Esophagus muscularis mucosa (tissue), 4 donors: ENCODE measurements at regions not wholly inside any gene's neighbourhood (a gene's known extent, or its start where the extent isn't known, plus 50 kb on each side); places are given as distances from the start of the nearest gene placed in this dataset.

Experiments used
- CTCF ChIP-seq, 3 experiments: fragments of 200-600 bp in 2 of 3; fragments of 450-650 bp in 1 of 3; sonication (generic) in 2 of 3; IDR thresholded peaks; one replicate each; pipeline ENCODE4 v1.5.1; 2017 to 2019; ENCODE audit warnings: antibody characterized with exemption in 3 of 3, mild to moderate bottlenecking in 2 of 3, moderate library complexity in 1 of 3
- EP300 ChIP-seq: sonication (generic); formaldehyde crosslinking; IDR thresholded peaks from one replicate; pipeline ENCODE4 v1.6.1; 2017; ENCODE audit warnings: antibody characterized with exemption
- POLR2A ChIP-seq: fragments of 450-650 bp; IDR thresholded peaks from one replicate; pipeline ENCODE4 v1.6.1; 2017; ENCODE audit warnings: antibody characterized with exemption, moderate library complexity, mild to moderate bottlenecking, low read depth
- POLR2AphosphoS5 ChIP-seq, 2 donors: sonication (generic); formaldehyde crosslinking; IDR thresholded peaks; one replicate each; pipeline ENCODE4 v1.6.1; 2017; ENCODE audit warnings: antibody characterized with exemption in 2 of 2

DNA sequence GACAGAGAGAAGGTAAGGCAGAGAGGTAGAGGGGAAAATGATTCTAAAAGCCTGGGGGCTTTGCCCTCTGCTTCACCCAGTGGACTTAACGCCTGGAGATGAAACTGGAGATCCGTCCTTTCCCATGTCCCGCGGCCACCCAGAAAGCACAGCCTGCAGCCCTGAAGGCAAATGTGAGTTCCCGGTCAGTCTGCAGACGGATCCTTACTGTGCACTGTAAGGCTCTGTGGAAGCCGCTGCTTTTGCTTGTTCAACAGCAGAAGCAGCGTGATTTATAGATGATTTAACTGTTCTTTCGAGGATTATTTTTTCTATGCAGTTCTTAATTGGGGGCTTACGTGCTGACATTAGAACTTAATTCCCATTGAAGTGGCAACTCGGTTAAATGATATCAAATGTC, 290.4 kb downstream of the FOXL1 start:
- no peak for TF ChIP-seq CTCF (IDR thresholded peaks at IDR 0.05)
- TF ChIP-seq POLR2AphosphoS5 (IDR thresholded peaks at IDR 0.05), result no peak
- TF ChIP-seq POLR2A, result no peak
- TF ChIP-seq EP300, result no peak
